GM18517 (cell line): ENCODE measurements at regions not wholly inside any gene's neighbourhood (a gene's known extent, or its start where the extent isn't known, plus 50 kb on each side); places are given as distances from the start of the nearest gene placed in this dataset.

Experiments
- ATAC-seq: cut with Tn5 transposase; IDR thresholded peaks from one replicate; pipeline ENCODE4 v1.9.1; 2021; ENCODE audit warnings: mild to moderate bottlenecking, moderate library complexity; ENCODE audit not compliant: unreplicated experiment

DNA sequence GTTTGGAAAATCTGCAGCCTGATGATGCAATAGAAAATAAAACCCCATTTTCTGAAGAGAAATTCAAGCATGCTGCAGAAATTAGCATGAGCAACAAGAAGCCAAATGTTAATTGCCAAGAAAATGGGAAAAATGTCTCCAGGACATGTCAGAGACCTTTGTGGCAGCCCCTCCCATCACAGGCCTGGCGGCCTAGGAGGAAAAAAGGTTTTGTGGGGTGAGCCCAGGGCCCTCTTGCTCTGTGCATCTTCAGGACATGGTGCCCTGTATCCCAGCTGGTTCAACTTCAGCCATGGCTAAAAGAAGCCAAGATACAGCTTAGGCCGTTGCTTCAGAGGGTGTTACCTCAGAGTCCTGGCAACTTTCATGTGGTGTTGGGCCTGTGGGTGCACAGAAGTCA is 775.5 kb upstream of the SEL1L start:
- ATAC-seq, result no peak

GRCh38 chr14:82313889-82314288 is 780.2 kb upstream of the SEL1L start:
- no peak for ATAC-seq

- no peak for ATAC-seq
Observed at GRCh38 chr14:82328442-82328841, 794.8 kb upstream of the SEL1L start.

GRCh38 chr14:82341261-82341810 is 807.7 kb upstream of the SEL1L start:
- no peak for ATAC-seq

GRCh38 chr14:82342596-82342995 is 808.9 kb upstream of the SEL1L start:
- no peak for ATAC-seq

- no peak for ATAC-seq
Observed at GRCh38 chr14:82345184-82345583, 811.5 kb upstream of the SEL1L start.

DNA sequence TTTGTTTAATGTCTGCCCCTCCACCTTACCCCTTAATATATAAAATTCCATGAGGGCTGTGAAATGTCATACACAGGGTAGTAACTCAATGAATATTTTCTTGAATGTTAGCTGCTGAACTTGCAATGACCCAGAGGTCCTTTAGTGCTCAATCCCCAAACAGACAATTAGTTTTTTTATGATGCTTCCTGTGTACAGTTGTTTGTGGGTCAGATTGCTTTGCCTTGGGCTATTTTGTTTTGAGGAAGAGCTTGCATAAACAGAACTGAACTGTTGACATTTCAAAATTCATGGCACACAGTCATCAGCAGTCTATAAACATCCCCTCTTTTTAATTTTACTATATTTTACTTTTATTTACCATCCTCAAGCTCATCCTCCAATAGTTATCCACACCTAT is 820.5 kb upstream of the SEL1L start:
- ATAC-seq, result no peak

DNA sequence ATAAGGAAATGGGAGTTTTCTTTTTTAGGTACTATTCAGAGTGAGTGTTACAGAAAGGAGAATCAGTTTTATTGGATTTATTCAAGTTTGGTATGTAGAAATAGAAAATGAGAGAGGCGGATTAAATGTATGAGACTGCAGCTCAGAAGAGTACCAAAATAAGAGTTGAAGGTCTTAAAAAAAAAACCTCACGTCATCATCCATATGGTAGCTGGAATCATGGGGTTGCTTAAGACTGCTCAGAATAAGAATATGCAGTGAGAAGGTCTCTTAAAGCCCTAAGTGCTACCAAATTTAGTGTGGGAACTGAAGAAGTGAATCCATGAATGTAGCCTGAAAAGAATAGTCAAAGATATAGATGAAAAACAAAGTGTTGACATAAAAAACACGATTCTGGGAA is 825.5 kb upstream of the SEL1L start:
- no peak for ATAC-seq

DNA sequence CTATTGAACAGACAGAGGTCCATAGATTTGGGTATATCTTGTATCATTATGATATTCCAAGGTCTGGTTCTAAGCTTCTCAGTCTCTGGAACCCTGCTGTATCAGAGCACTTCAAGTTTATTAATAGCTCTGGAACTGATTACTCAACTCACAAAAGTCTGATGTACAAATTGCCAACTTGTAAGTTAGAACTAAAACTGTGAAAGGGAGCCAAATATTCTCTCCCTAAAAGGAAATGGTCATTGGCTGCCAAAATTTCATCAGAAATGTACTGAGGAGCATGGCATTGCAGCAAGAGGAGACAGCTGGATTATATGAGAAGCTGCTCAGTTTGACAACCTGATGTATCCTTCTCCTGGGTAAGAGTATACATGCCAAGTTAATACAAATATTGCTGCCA is 828.8 kb upstream of the SEL1L start:
- ATAC-seq, result no peak

GRCh38 chr14:82365471-82365870 is 831.8 kb upstream of the SEL1L start:
- ATAC-seq, result no peak

DNA sequence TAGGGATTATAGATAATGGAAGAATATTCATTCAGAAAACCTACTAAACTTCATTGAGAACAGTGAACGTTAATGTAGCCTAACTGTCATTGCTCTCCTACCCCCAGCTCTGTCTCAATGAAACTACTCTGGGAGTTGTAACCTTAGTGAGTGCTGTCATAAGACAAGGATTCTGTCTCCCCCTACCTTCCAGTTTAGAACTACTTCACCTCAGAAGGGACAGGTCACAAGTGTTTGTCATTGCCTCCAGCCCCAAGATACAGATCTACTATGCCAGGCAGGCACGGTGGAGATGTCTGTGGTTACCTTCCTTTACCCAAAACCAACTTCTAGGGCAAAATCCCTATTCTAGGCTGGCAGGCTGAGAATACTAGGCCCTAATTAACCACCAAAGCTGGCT is 833.1 kb upstream of the SEL1L start:
- no peak for ATAC-seq

DNA sequence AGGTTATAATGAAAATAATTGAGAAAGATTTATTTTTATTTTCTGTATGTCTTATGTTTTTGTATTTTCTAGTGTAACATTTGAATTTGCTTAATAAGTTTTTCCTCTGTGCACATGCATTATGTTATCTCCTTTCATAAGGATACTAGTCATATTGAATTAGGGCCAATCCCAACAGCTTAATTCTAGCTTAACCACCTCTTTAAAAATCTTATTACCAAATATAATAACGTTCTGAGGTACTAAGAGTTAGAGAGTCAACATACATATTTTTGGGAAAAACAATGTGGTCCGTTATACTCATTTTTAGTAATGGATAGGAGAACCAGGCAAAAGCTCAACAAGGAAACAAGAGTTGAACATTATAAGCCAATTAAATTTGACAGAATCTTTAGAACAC is 845.6 kb upstream of the SEL1L start:
- ATAC-seq, result no peak

- ATAC-seq, result no peak
Observed at GRCh38 chr14:82385048-82385447, 851.4 kb upstream of the SEL1L start.

- ATAC-seq, result no peak
Observed at GRCh38 chr14:82387699-82388098, 854.0 kb upstream of the SEL1L start.

GRCh38 chr14:82388488-82388887 is 854.8 kb upstream of the SEL1L start:
- ATAC-seq, result no peak

GRCh38 chr14:82390586-82390985 is 856.9 kb upstream of the SEL1L start:
- no peak for ATAC-seq

GRCh38 chr14:82394916-82395315 is 861.3 kb upstream of the SEL1L start:
- ATAC-seq, result no peak

DNA sequence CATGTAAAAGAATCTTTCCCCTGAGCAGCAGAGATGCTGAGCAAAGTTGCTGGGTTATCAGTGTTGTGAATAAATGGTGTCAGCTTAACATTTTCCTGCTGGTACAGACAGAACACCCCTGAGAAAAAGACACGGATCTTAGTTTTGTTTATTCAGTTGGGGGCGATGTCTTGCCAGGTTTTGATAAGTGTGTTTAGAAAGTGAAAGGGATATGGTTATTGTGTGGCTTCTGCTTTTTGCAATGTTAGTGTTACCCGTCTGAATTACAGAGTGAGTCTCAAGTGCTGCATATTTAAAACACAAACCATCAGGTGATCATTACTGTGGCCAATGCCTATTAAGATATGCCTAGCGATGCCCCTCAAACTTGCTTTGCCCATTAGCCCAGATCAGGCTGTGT is 864.6 kb upstream of the SEL1L start:
- no peak for ATAC-seq

DNA sequence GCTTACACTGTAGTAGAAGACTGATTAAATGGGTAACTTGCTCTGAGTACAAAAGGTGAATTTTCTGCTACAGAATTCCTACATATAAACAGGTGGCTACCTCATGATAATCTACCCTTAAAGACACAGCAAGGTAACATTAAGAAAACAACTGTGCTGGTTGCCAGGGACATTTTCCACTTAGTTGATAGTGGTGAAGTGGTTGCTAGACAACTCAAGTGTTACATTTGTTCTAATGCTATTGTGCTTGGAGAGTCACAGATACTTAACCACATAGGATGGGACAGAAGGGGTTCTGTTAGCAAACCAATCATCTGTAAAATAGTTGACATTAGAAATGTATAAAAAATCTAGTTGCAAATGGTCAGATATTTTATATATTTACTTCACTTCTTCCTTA is 870.3 kb upstream of the SEL1L start:
- ATAC-seq, result no peak

GRCh38 chr14:82410064-82410463 is 876.4 kb upstream of the SEL1L start:
- ATAC-seq, result no peak

DNA sequence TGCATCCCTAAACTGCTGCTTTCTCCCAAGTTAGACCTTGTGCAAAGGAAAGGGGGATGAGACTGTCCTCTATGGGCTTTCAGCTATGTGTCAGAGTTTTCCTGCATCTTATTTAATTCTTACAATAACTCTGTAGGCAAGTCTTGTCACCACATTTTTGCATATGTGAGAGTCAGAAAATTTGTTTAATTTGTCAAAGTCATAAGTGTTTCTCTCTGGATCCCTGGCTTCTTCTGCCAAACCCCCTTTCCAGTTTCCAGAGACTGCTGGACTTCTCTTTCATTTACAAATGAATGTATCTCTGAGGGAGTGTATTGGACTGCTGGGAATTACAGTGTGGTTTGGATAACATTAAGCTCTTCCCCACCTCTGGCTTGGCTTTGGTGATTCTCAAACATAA is 877.6 kb upstream of the SEL1L start:
- ATAC-seq, result no peak

DNA sequence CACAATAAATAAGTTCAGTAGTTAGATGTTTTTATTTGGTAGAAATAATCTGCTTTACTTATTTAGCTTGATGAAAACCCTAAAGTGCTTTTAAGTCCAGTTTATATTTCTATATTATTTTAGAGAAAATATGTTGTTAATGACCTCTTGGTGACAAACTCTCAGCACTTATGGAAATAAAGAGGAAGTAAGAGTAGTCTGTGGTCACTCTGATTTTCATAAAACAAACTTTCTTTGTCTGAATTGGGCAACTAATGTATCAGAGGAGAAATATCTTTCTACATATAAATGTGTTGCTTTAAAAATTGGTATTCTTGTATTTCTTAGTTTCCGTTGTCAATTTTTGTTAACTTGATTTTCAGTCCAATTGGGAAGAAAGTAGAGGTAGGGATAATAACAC is 878.9 kb upstream of the SEL1L start:
- ATAC-seq, result no peak

GRCh38 chr14:82414853-82415539 is 881.3 kb upstream of the SEL1L start:
- ATAC-seq, result peak; percentile 57
